GM21576 (cell line): ENCODE measurements at regions not wholly inside any gene's neighbourhood (a gene's known extent, or its start where the extent isn't known, plus 50 kb on each side); places are given as distances from the start of the nearest gene placed in this dataset.

Experiments used
- ATAC-seq: cut with Tn5 transposase; IDR thresholded peaks from one replicate; pipeline ENCODE4 v1.9.1; 2021; ENCODE audit warnings: mild to moderate bottlenecking, moderate library complexity; ENCODE audit not compliant: unreplicated experiment

DNA sequence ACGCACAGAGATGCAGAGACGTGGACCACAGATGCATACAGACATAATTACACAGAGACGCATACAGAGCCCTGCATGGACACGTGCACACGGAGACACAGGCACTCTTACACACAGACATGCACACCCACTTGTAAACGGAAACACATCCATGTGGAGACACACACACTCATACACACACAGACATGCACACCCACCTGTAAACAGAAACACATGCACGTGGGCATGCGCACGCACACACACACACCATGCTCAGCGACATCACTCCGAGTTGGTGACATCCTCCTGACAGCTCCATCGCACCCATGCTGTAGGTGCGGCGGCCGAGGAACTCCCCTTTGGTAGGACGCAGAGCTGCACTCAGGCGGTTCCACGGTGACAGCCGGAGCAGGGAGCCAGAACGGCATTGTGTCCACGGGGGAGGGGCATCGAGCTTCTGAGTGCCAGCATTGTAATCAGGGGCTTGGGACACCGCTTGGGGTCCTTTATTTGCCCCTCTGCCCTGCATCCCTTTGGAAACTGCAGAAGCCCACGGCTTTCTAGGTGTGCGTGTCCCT lies 233.5 kb downstream of the RBFOX3 start:
- ATAC-seq, result no peak

- ATAC-seq, result no peak
Measured at GRCh38 chr17:79374807-79375206, 236.0 kb downstream of the RBFOX3 start.

GRCh38 chr17:79374087-79374689 lies 236.7 kb downstream of the RBFOX3 start:
- no peak for ATAC-seq

DNA sequence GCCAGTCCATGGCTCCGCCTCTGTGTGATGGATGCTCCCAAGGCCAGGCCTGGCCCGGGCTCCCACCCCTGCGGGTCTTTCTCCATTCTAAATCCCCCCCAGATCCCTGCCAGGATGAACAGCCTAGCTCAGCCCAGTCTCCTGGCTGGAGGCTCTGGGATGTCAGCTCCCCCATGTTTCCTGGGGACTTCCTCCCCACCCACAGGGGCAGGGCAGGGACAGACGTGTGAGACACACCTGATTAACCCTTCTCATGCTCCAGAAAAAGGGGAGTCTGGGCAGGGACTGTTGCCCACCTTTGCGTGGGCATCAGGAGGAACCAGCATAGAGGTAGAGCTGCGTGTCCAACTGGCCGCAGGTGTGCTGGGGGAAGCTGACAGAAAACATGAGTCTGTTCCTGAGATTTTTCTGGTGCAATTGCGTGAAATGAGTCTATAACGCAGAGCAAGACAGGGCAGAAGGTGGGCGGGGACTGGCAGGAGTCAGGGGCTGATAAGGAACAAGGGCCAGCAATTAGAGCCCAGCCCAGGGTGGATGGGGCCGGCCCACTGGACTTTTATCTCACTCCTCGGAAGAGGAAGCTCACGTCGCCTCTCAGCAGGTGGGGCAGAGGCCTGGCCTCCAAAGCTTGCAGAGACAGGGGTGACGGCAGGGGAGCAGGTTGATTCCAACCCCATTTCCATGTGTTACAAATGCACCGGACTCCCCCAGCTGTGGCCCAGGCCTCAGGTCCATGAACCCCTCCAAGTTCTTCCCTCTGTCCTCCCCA lies 238.2 kb downstream of the RBFOX3 start:
- ATAC-seq, result no peak

DNA sequence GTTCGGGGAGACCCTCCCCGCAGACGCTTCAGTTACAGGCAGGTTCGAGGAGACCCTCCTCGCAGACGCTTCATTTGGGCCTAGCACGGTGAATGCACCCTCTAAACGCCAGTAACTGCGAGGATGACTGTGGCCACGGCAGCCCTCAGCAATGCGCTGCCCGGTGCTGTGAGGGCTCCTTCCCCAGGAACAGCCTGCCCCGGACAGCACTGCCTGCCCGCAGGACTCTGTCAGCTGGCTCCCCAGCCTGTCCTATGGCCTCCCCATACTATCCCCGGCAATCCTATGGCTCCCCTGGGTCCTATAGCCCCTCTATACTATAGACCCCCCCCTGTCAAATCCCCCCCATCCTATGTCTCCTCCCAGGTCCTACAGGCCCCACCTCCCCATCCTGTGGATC lies 238.9 kb downstream of the RBFOX3 start:
- ATAC-seq, result no peak

DNA sequence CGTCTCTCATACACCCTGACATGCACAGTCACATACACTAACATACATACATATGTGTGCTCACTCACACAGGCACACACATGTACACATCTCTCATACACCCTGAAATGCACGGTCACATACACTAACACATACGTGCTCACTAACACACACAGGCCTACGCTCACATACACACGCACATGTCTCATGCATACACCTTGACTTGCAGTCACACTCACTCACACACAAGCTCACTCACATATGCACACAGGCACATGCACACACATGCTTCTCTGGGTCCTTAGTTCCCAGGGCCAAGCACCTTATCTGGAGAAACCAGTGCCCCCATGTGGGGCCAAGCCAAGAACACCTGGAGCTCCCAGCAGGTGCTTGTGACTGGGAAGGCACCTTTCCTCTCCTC lies 240.3 kb downstream of the RBFOX3 start:
- no peak for ATAC-seq

GRCh38 chr17:79370126-79370525 lies 240.7 kb downstream of the RBFOX3 start:
- no peak for ATAC-seq

- no peak for ATAC-seq
Measured at GRCh38 chr17:79369532-79369931, 241.3 kb downstream of the RBFOX3 start.

DNA sequence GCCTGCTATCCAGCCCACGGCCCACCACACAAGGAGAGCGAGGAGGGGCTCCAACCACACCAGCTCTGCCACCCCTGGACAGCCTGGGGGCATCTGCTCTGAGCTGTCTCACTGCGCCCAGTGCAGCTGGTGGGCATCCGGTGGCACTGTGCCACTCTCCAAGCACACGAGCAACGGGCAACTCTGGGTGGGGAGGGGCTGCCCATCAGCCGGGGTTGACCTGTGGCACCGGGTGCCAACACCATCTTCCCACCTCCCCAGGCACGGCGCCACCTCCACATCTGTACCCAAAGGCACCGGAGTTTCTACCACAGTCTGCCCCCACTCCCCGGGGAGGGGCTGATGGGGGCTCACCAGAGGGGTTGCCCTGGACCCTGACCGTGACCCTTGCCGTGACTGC lies 241.8 kb downstream of the RBFOX3 start:
- no peak for ATAC-seq

DNA sequence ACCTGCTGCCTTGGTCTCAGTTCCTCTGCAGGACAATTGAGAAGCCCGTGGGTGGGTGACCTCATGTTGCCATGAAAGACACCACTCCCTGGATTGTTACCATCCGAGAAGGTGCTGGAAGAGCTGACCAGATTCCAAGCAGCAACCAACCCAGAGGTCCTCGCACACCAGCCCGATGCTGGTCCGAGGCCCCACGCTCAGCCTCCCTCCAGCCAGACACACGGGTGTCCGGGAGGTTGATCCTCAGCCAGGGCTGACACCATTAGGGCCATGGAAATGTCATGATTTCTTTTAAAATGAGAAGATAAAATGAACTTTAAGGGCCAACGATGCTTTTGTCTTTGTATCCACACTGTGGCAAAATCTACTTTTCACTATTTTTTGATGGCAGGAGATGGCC lies 242.3 kb downstream of the RBFOX3 start:
- ATAC-seq, result no peak

DNA sequence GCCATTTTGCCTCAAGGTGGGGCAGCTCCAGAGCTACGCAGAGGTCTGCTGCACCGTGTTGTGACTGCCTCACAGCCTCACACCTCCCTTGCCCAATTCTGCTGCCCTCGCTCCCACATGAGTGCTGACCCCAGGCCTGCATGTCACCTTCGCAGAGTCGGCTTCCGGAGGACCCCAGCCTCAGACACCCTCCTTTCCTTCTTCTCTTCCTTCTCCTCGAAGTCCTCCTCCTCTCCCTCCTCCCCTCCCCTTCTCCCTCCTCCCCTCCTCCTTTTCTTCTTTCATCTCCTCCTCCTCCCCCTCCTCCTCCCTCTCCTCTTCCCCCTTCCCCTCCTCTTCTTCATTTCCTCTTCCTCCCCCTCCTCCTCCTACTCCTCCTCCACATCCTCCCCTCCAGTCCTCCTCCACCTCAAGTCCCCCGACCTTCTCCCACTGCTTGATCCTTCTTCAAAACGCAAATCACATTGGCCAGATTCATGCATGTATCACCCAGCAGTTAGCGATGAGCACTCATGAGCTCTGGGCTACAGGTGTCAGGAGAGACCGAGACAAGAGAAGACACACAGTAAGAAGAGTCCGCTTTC lies 243.8 kb downstream of the RBFOX3 start:
- ATAC-seq, result no peak

- no peak for ATAC-seq
Measured at GRCh38 chr17:79365836-79366770, 244.7 kb downstream of the RBFOX3 start.

DNA sequence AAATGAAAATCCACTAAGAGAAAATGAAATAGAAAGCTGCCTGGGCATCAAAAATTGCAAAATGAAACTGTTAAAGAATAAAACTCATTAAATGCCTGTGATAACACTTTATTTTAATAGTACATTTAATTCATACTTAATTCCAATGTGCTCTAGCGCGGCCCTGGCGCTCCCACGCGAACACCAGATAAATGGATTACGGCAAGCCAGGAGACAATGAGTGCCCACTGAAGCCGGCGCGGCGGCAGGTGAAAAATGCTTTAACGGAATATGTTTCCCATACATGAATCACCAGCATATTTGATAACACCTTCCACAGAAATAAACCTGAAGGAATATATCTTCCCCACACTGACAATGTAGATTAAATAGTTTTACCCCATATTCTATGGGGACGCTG lies 245.5 kb downstream of the RBFOX3 start:
- ATAC-seq, result no peak

GRCh38 chr17:79364315-79365094 lies 246.3 kb downstream of the RBFOX3 start:
- ATAC-seq, result no peak

- no peak for ATAC-seq
Measured at GRCh38 chr17:79363552-79364275, 247.1 kb downstream of the RBFOX3 start.

DNA sequence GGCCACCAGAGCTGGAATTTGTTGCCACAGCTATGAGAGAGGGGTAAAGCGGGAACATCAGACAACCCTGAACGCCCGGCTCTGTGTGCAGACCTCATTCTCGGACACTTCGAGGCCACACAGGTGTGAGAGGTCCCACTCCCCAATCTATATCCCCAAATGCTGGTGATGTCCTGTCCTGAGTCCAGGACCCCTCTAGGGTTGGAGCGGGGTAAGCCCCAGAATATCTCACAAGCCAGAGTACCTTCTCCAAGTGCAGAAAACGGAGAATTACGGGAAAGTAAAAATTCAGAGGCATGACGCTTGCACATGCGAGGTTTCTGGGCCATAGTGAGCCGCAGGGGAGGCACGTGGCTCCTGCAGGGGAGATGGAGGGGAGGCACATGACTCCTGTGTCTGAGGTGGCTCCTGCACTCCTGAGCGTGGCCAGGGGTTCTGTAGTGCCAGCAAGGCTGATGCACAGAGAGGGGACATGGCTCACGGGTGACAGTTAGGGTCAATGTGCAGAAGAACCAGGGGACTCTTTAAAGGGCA lies 248.0 kb downstream of the RBFOX3 start:
- no peak for ATAC-seq

DNA sequence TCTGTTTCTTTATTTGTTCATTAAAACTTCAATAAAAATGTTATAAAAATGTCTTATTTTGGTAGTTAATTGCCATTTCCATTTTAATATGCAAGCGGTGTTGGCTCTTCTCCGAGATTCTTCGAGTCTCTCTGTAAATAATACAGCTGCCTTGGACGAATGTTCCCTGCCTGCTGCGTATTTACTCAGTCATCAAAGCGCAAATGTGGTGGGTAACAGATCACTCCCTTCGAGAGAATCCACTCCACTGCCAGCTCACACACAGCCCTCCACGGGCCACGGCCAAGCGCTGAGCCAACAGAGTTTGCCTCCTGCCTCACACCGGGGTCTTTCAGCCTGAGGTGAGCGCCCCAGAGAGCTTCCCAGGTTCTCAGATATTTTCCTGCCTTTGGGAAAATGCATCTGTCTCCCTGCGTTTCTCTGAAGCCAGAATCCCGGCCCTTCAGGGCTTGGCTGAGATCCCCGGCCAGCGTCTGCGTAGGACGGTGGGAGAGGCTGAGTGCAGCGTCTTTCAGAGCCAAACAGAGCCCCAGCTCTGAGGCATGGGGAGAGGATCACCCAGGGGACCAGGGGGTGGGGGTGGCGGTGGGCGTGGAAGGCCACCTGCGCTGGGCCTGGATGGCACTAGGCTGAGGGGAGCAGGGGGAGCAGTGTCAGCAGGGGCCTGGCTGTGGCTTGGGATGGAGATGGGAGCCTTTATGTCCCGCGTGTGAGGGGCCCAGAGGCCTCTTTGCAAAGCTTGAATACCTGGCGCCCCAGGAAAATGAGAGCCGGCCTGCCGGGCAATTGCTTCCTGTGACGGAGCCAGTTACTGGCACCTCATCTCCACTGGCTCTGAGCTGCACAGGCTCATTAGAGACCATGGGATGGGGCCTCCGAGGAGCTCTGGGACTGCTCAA lies 248.7 kb downstream of the RBFOX3 start:
- ATAC-seq, result no peak

DNA sequence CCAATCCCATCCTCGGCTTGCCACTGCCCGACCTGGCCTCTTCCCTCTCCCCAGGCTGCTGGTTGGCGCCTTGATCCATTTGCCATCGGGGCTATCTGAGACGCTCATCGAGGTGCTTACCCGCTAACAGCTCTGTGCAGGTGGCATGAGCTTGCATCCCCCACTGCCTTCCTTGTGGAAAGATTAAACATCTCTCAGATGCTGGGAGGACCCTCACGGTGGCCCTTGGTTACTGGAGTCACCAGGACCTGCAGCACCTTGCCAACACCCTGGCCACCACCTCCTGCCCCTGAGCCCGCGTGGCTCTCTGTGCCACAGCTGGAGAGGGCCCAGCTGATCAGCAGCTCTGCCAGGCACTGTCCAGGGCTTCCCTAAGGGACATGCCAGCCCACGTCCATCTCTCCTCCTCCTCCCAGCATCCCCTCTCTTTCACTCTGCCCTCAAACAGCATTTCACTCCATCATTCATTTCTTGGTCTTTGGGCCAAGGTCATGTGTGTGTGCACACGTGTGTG lies 249.6 kb downstream of the RBFOX3 start:
- no peak for ATAC-seq
